PC-3 (cell line): ENCODE measurements at regions not wholly inside any gene's neighbourhood (a gene's known extent, or its start where the extent isn't known, plus 50 kb on each side); places are given as distances from the start of the nearest gene placed in this dataset.

ENCODE experiments used
- CTCF ChIP-seq: fragments of 300-600 bp; sonication (generic); conservative IDR thresholded peaks from 2 replicates; pipeline ENCODE4 v1.5.1; 2017; ENCODE audit warnings: antibody characterized with exemption, low read depth, mild to moderate bottlenecking, low read length
- EZH2phosphoT487 ChIP-seq: fragments of 300-600 bp; sonication (generic); IDR thresholded peaks from 2 replicates; pipeline ENCODE4 v1.6.1; 2018; ENCODE audit warnings: mild to moderate bottlenecking, antibody characterized with exemption, low read length, borderline replicate concordance

GRCh38 chr3:194079702-194080172 is 56.2 kb upstream of the HES1 start:
- TF ChIP-seq CTCF (no peak), EZH2phosphoT487 (no peak)
